ENCODE measurements at regions not wholly inside any gene's neighbourhood (a gene's known extent, or its start where the extent isn't known, plus 50 kb on each side); places are given as distances from the start of the nearest gene placed in this dataset.
A peak's percentile ranks its signal among the peaks of the same experiment; 100 is the strongest.

- DNase-seq (ENCODE audit: low read depth) = no peak
Observed at GRCh38 chr1:110816945-110817344, 56.0 kb upstream of the CD53 start.

GRCh38 chr1:110811529-110811928, 61.4 kb upstream of the CD53 start:
- DNase-seq (ENCODE audit: low read depth) = no peak

- DNase-seq (ENCODE audit: low read depth) = no peak
Observed at GRCh38 chr1:110800079-110800478, 72.9 kb upstream of the CD53 start.

GRCh38 chr1:110798691-110799256, 74.2 kb upstream of the CD53 start:
- no peak for DNase-seq (ENCODE audit: low read depth)

GRCh38 chr1:110788673-110789072, 84.3 kb upstream of the CD53 start:
- no peak for DNase-seq (ENCODE audit: low read depth)

- DNase-seq (ENCODE audit: low read depth) = no peak
Observed at GRCh38 chr1:110787328-110788071, 85.4 kb upstream of the CD53 start.

- no peak for DNase-seq (ENCODE audit: low read depth)
Observed at GRCh38 chr1:110786802-110787327, 86.1 kb upstream of the CD53 start.

- DNase-seq (ENCODE audit: low read depth) = no peak
Observed at GRCh38 chr1:110785612-110786011, 87.3 kb upstream of the CD53 start.

GRCh38 chr1:110785055-110785454, 87.9 kb upstream of the CD53 start:
- DNase-seq (ENCODE audit: low read depth) = no peak

GRCh38 chr1:110783292-110783918, 89.5 kb upstream of the CD53 start:
- DNase-seq (ENCODE audit: low read depth) = peak; percentile 14

GRCh38 chr1:110781525-110781924, 91.4 kb upstream of the CD53 start:
- DNase-seq (ENCODE audit: low read depth) = no peak

GRCh38 chr1:110780600-110781484, 92.1 kb upstream of the CD53 start:
- DNase-seq (ENCODE audit: low read depth) = peak; percentile 63

- DNase-seq (ENCODE audit: low read depth) = no peak
Observed at GRCh38 chr1:110779636-110780035, 93.3 kb upstream of the CD53 start.

- DNase-seq (ENCODE audit: low read depth) = no peak
Observed at GRCh38 chr1:110778821-110779220, 94.1 kb upstream of the CD53 start.

- no peak for DNase-seq (ENCODE audit: low read depth)
Observed at GRCh38 chr1:110777228-110777627, 95.7 kb upstream of the CD53 start.

- DNase-seq (ENCODE audit: low read depth) = no peak
Observed at GRCh38 chr1:110774398-110774797, 98.5 kb upstream of the CD53 start.

GRCh38 chr1:110773813-110774212, 99.1 kb upstream of the KCNA3 start:
- no peak for DNase-seq (ENCODE audit: low read depth)

- no peak for DNase-seq (ENCODE audit: low read depth)
Observed at GRCh38 chr1:110771245-110772022, 96.7 kb upstream of the KCNA3 start.

GRCh38 chr1:110770832-110771231, 96.1 kb upstream of the KCNA3 start:
- no peak for DNase-seq (ENCODE audit: low read depth)

GRCh38 chr1:110768605-110769004, 93.9 kb upstream of the KCNA3 start:
- DNase-seq (ENCODE audit: low read depth) = no peak

GRCh38 chr1:110766336-110766647, 91.6 kb upstream of the KCNA3 start:
- no peak for DNase-seq (ENCODE audit: low read depth)

All from activated T-cell treated with anti-CD3 and anti-CD28 coated beads for 48 hours (primary cell).